ENCODE measurements at regions not wholly inside any gene's neighbourhood (a gene's known extent, or its start where the extent isn't known, plus 50 kb on each side); places are given as distances from the start of the nearest gene placed in this dataset.

GRCh38 chr3:111339017-111339416, 203.0 kb upstream of the CD96 start:
- TF ChIP-seq CTCF (conservative IDR thresholded peaks at IDR 0.05), result no peak
- peaks cover 10% of the 10 kb centered on the region in 2 experiments for H3K4me1 Mint-ChIP-seq
- H3K79me1 ChIP-seq (ENCODE audit: insufficient read depth, low read depth, low read length, poor library complexity, severe bottlenecking), result no peaks in the 10 kb centered on the region
- no peak overlapping the region for H3K9ac ChIP-seq (ENCODE audit: extremely low read depth, insufficient read length, low read length)
- no peak overlapping the region for H3T11ph ChIP-seq (ENCODE audit: low read length)
- H3K27ac Mint-ChIP-seq, result no peak overlapping the region
- H3K56ac ChIP-seq (ENCODE audit: insufficient read length, low read depth, low read length), result no peak overlapping the region
- no peaks in the 10 kb centered on the region for H3K4me1 ChIP-seq (ENCODE audit: insufficient read depth, low read length)
- no peak overlapping the region for H2BK5ac ChIP-seq (ENCODE audit: insufficient read length, low read length)
- no peaks in the 10 kb centered on the region for H4K20me1 ChIP-seq (ENCODE audit: control insufficient read depth, insufficient read depth, insufficient read length)
- H2BK12ac ChIP-seq (ENCODE audit: insufficient read length, low read depth, low read length), result no peak overlapping the region
- H3K27ac ChIP-seq (ENCODE audit: insufficient read length, low read depth, low read length), result no peak overlapping the region
- no peaks in the 10 kb centered on the region for H3K23me2 ChIP-seq (ENCODE audit: insufficient read length, low read depth, low read length, poor library complexity, severe bottlenecking)
- H3K23ac ChIP-seq (ENCODE audit: insufficient read length, low read depth, low read length), result no peak overlapping the region
- no peaks in the 10 kb centered on the region for H3K27me3 ChIP-seq (ENCODE audit: insufficient read depth, low read length)
- H2BK20ac ChIP-seq (ENCODE audit: low read depth, low read length, poor library complexity, severe bottlenecking), result no peak overlapping the region
- peaks cover 5% of the 10 kb centered on the region for H3K9me3 ChIP-seq (ENCODE audit: control insufficient read depth, low read depth, low read length)
- no peaks in the 10 kb centered on the region for H3K27me3 Mint-ChIP-seq (ENCODE audit: low read depth)
- no peak overlapping the region for H2AFZ ChIP-seq (ENCODE audit: low read length)
- no peak overlapping the region for H3K4me3 Mint-ChIP-seq
- peaks cover 15 to 16% of the 10 kb centered on the region in 2 experiments for H3K9me3 Mint-ChIP-seq
- H4K5ac ChIP-seq (ENCODE audit: insufficient read length, low read depth, low read length), result no peak overlapping the region
- no peak overlapping the region for H3K4me2 ChIP-seq (ENCODE audit: insufficient read depth, insufficient read length, low read length)
- no peak overlapping the region for H3K4ac ChIP-seq (ENCODE audit: low read depth, low read length)
- no peaks in the 10 kb centered on the region for H3K79me2 ChIP-seq (ENCODE audit: insufficient read depth, low read length)
- no peak for DNase-seq
- no peak overlapping the region for H3K14ac ChIP-seq (ENCODE audit: insufficient read depth, low read length)
- H2BK120ac ChIP-seq (ENCODE audit: low read depth, low read length, poor library complexity, severe bottlenecking), result no peak overlapping the region
- H4K91ac ChIP-seq (ENCODE audit: insufficient read length, low read depth, low read length), result no peak overlapping the region
- H4K8ac ChIP-seq (replicated peaks; ENCODE audit: insufficient read length, low read depth, low read length), result no peak overlapping the region
- H3K36me3 Mint-ChIP-seq (ENCODE audit: insufficient read depth in 1 of 3, low read depth in 3 of 3), result peaks cover 0 to 19% (median 10%) of the 10 kb centered on the region in 3 experiments; a peak in 6 of 7 replicates
- no peak overlapping the region for H3K18ac ChIP-seq (ENCODE audit: insufficient read length, low read depth, low read length)
- no peak overlapping the region for H2BK15ac ChIP-seq (ENCODE audit: low read depth, low read length)
- H2AK5ac ChIP-seq (ENCODE audit: insufficient read length, low read length), result no peak overlapping the region
